ENCODE measurements at regions not wholly inside any gene's neighbourhood (a gene's known extent, or its start where the extent isn't known, plus 50 kb on each side); places are given as distances from the start of the nearest gene placed in this dataset.

DNA sequence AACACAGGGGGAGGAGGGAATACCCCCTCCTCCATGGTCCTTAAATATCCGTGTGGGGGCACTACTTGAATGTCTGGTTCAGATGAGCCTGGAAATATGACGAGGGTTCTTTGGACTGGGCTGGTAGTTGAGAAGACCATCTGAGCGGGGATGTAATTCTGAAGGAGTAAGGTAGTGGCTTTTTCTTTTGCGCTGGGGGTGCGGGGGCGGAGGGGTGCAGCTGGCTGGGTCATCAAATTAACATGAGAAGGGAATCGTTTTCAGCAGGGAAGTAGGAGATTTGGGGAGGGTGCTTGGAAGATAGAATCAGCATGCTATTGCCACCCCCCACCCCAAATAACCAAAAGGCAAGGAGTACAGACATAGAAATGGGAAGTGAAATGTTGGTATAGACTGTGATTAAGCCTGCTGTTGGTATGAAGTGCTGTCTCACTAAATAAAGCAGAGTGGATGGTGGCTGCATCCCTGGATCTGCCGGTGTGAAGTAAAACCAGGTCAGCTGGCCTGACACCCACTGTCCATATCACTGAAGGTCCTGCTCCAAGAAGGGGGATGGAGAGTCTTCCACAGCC, 121.9 kb upstream of the HSD17B12 start:
- intact Hi-C loops (cut with DNase I): no loop called here
- no peak for FAIRE-seq

DNA sequence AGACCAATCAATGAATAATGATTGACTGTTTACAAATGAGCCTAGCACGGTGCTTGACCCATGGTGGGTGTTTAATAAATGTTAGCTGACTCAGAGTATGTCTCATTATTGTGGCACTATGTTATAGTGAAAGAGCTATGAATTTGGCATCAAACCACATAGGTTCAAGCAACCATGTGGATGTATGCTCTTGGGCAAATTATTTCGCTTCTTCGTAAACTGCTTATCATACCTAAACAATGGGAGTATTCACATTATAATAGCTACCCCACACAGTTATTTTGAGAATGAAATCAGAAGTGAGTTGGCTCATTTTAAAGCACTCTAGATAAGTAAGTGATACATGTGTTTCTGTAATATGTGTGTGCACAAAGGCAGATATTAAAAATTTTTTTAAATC, 118.7 kb upstream of the HSD17B12 start:
- Histone ChIP-seq H3K9ac (ENCODE audit: low read length in 3 of 3) (no peak overlapping the region), H3K9me3 (ENCODE audit: control insufficient read depth in 2 of 3, insufficient read depth in 1 of 3, low read length in 3 of 3) (no peaks in the 10 kb centered on the region), H3K4me3 (ENCODE audit: low read length in 3 of 3) (no peak overlapping the region), H3K27ac (ENCODE audit: low read depth in 2 of 2, low read length in 2 of 2) (no peak overlapping the region), H3K36me3 (ENCODE audit: control insufficient read depth in 2 of 3, insufficient read depth in 3 of 3, low read length in 3 of 3) (no peaks in the 10 kb centered on the region), H3K4me1 (ENCODE audit: control insufficient read depth in 2 of 3, insufficient read depth in 2 of 3, low read depth in 1 of 3, low read length in 3 of 3) (peaks cover 0 to 4% (median 0%) of the 10 kb centered on the region in 3 donors), H3K27me3 (ENCODE audit: control insufficient read depth, insufficient read depth, low read length) (peaks cover 15% of the 10 kb centered on the region)
- FAIRE-seq: no peak
- no peak for DNase-seq
- no peak for TF ChIP-seq CTCF (IDR thresholded peaks at IDR 0.05; ENCODE audit: borderline replicate concordance, extremely low read depth, insufficient read depth)
- intact Hi-C loops (cut with DNase I): no loop called here

More for the DNA sequence above, 121.9 kb upstream of the HSD17B12 start:
- no peaks in the 10 kb centered on the region for H3K36me3 ChIP-seq (ENCODE audit: control insufficient read depth in 2 of 3, insufficient read depth in 3 of 3, low read length in 3 of 3)
- H3K27ac ChIP-seq (ENCODE audit: low read depth in 2 of 2, low read length in 2 of 2): no peak overlapping the region
- H3K4me3 ChIP-seq (ENCODE audit: low read length in 3 of 3): no peak overlapping the region
- DNase-seq: no peak
- peaks cover 17% of the 10 kb centered on the region for H3K27me3 ChIP-seq (ENCODE audit: control insufficient read depth, insufficient read depth, low read length)
- H3K9me3 ChIP-seq (ENCODE audit: control insufficient read depth in 2 of 3, insufficient read depth in 1 of 3, low read length in 3 of 3): no peaks in the 10 kb centered on the region
- H3K9ac ChIP-seq (ENCODE audit: low read length in 3 of 3): no peak overlapping the region
- no peak for TF ChIP-seq CTCF (IDR thresholded peaks at IDR 0.05; ENCODE audit: borderline replicate concordance, extremely low read depth, insufficient read depth)
- peaks cover 0 to 4% (median 0%) of the 10 kb centered on the region in 3 donors for H3K4me1 ChIP-seq (ENCODE audit: control insufficient read depth in 2 of 3, insufficient read depth in 2 of 3, low read depth in 1 of 3, low read length in 3 of 3)

DNA sequence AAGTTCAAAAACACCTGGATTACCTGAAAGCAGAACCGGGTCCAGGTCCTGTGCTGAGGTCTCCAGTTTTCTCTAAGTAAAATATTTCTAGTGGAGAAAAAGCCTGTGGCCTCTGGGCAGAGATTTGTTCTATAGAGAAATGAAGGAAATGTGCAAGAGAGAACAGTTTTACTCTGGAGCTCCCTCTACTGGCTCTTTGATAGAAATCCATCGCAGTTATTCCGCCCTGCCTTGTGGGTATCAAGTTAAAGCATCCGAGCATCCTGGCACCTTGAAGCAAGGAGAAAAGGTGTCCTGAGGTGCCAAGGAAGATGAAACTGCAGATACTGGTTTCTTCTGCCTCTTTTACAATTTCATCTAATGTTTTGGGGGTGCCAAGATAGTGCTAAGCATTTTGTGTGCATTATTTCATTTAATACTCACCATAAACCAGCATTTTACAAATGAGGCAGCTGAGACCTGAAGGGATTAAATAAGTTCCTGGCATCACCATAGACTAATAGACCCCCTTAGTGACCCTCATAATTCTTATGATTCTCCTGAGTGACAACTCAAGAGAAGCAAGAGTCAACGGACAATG, 113.1 kb upstream of the HSD17B12 start:
- Histone ChIP-seq H3K9me3 (ENCODE audit: control insufficient read depth in 2 of 3, insufficient read depth in 1 of 3, low read length in 3 of 3) (no peaks in the 10 kb centered on the region), H3K9ac (ENCODE audit: low read length in 3 of 3) (no peak overlapping the region), H3K27me3 (ENCODE audit: control insufficient read depth, insufficient read depth, low read length) (peaks cover 4% of the 10 kb centered on the region), H3K4me1 (ENCODE audit: control insufficient read depth in 2 of 3, insufficient read depth in 2 of 3, low read depth in 1 of 3, low read length in 3 of 3) (no peaks in the 10 kb centered on the region), H3K27ac (ENCODE audit: low read depth in 2 of 2, low read length in 2 of 2) (no peak overlapping the region), H3K4me3 (ENCODE audit: low read length in 3 of 3) (no peak overlapping the region), H3K36me3 (ENCODE audit: control insufficient read depth in 2 of 3, insufficient read depth in 3 of 3, low read length in 3 of 3) (no peaks in the 10 kb centered on the region)
- FAIRE-seq (no peak), DNase-seq (peak in 1 of 5 donors; percentile 74)
- intact Hi-C loops (cut with DNase I): no loop called here
- TF ChIP-seq CTCF (IDR thresholded peaks at IDR 0.05; ENCODE audit: borderline replicate concordance, extremely low read depth, insufficient read depth): peak; percentile 52

Measured in kidney (tissue), 13 donors.